HG02571 (cell line): ENCODE measurements at regions not wholly inside any gene's neighbourhood (a gene's known extent, or its start where the extent isn't known, plus 50 kb on each side); places are given as distances from the start of the nearest gene placed in this dataset.

Experiments used
- ATAC-seq: cut with Tn5 transposase; IDR thresholded peaks from one replicate; pipeline ENCODE4 v1.9.1; 2021; ENCODE audit warnings: mild to moderate bottlenecking, moderate library complexity; ENCODE audit not compliant: unreplicated experiment

- ATAC-seq: no peak
Measured at GRCh38 chr12:58131986-58132755, 190.8 kb downstream of the ATP23 start.

GRCh38 chr12:58138424-58138823, 197.1 kb downstream of the ATP23 start:
- no peak for ATAC-seq

- no peak for ATAC-seq
Measured at GRCh38 chr12:58139894-58140293, 198.5 kb downstream of the ATP23 start.

DNA sequence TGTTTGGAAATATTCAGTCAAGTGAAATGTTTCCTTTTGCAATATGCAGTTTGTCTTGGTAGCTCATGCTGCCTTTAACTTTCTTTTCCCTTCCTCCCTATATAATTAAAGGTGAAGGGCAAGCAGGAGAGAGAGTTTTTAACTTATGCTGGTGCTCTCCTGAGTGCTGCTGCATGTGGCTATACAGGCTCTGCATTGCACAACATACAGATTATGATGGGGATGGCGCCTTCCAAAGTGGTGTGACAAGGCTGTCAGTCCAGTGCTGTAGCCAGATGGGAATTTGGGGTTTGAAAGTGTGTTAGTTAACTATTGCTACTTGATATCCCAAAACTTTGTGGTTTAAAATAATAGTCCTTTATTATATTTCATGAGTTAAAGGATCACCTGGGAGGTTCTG, 199.0 kb downstream of the ATP23 start:
- no peak for ATAC-seq

DNA sequence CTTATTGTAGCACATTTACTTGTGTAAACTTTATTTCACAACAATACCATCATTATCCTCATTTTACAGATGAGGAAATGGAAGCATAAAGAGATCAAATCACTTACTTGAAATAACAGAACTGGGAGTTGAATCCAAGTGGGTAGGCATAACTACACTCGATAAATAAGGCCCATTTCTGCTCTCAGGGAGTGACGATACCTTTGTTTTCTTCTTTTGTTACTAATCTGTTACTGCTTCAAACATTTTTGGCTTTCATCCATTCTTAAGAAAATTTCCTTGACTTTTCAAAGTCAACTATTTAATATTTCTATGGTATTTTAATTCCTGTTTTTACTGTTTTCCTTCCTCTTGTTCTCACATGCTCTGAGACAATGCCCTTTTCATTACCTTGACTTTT, 201.6 kb downstream of the ATP23 start:
- ATAC-seq: no peak

- ATAC-seq: no peak
Measured at GRCh38 chr12:58143498-58143995, 202.2 kb downstream of the ATP23 start.

DNA sequence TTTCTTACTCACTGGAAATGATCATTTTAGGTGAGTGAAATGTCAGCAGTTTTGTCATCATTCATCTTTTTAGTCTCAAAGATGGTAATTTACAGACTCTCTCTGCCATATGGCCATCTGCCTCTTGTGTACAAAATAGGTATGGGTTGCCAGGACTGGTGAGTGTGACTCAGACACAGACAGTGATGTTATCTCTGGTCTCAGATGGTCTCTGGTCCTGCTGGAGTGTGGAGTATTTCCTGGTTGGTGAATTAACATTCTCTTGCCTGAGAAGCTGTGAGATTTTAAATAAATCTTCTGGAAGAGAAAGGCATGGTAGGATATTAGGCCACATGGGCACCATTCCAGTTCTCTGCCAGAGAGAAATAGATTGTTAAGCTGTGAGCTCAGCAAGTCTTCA, 207.0 kb downstream of the ATP23 start:
- ATAC-seq: no peak

GRCh38 chr12:58148976-58149375, 207.6 kb downstream of the ATP23 start:
- ATAC-seq: no peak

DNA sequence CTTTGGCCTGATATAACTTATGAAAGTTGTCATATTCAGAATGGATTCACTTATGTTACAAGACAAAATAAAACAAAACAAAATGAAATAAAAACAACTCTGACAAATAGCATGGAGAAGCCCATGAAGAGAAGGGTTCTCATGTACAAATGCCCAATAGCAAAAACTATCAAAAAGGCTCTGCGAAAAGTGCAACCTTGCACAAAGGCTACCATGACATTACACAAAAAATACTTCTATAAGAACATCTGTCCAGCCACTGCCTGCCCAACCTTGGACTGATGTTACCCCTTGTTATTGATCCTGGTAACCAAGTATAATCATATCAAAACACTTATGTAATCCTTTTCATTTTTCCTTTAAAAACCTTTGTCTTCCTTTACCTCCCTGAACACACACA, 213.0 kb downstream of the ATP23 start:
- no peak for ATAC-seq

- no peak for ATAC-seq
Measured at GRCh38 chr12:58156697-58157096, 215.3 kb downstream of the ATP23 start.

DNA sequence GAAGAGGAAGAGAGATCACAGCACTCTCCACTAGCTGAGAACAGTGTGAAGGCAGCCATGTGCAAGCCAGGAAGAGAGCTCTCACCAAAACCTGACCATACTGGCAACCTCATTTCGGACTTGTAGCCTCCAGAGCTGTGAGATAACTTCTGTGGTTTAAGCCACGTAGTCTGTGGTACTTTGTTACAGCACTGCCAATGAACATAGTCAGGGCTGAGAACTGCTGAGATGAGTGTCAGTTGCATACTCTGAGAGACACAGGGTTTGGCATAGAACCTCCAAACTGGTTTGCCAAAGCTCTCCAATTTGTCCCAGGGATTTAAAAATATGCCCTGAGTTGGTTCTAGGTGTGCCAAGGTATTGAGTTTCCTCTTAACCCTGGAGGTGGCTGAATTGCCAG, 218.6 kb downstream of the ATP23 start:
- no peak for ATAC-seq

- no peak for ATAC-seq
Measured at GRCh38 chr12:58161773-58162172, 220.4 kb downstream of the ATP23 start.

- no peak for ATAC-seq
Measured at GRCh38 chr12:58163021-58163420, 221.7 kb downstream of the ATP23 start.

DNA sequence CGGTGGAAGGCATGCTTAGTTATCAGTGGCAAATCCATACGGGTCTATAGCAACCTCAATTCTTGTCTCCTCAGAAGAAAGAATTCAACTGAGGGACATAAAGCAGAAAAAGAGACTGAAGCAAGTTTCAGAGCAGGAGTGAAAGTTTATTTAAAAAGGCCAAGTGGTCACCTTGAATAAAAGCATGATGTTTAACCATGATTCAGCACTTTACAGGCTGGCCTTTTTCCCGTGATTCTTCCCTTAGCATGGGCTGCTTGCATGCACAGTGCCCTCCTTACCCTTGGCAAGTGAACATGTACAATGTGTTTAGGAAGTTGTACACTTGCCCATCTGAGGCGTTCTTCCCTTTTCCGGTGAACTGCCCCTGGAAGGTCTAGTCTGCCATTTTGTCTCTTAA, 225.3 kb downstream of the ATP23 start:
- ATAC-seq: no peak

- ATAC-seq: no peak
Measured at GRCh38 chr12:58167622-58168021, 226.3 kb downstream of the ATP23 start.

DNA sequence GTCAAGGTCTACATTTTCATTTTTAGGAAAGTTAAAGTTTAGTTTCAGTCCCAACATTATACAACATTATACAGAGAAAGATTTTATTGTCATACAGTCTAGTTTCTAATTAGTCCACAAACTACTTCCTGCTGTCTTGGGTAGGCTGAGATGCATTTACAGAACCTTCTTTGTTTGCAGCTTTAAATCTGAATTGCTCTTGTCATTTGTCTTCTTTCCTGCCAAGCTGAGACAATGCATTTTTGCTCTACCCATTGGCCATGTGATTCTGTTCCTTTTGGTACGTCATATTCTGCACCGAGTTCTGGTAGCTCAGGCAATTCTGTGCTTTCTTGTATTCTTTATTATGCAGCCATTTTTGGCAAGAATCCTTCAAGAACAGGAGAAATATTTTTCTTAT, 228.5 kb downstream of the ATP23 start:
- ATAC-seq: no peak

GRCh38 chr12:58171914-58172313, 230.5 kb downstream of the ATP23 start:
- ATAC-seq: no peak

DNA sequence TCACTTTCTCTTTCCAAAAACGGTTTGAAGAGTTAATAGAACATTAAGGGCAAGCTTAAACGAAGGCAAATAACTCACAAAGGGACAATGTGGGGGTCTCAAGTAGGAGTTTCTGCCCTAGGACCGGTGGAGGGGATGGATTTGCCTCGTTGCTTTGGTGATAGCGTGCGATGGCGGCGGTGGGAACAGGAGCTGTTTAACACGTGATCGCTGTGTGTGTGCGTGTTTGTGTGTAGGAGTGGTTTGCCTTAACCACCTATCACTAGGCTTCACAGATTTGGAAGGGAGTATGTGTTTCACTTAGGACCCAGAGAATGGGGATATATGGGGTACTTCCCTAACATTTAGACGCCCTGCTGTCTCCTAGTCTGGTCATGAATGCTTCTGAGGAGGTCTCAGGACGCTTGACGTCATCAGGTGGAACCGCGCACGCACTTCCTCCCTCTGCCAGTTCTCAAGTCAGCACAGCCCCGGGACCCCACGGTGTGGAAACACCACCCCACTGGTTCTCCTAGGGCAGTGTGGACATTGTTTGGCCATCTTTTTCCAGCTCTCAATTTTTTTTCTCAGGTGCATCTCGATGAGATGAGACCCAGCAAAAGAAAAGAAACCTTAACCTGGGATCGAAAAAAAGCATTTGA, 231.2 kb downstream of the ATP23 start:
- ATAC-seq: no peak

DNA sequence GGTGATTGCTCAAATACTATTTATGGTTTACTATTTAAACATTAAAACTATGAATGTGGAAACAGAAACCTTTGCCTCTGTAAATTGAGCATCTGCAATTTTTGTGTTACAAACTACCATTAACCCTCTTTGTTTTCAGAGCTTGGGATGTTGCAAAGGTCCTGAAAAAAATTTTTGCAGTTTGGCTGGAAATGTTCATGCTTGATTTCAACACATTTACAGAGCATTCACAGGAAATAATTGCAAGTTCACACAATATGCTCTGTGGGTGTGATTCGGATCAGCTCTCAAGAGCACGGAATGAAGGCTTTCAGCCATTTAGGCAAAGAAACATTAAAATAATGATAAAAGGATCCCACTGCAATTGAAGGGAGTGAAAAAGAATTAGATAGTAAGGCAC, 232.9 kb downstream of the ATP23 start:
- no peak for ATAC-seq

DNA sequence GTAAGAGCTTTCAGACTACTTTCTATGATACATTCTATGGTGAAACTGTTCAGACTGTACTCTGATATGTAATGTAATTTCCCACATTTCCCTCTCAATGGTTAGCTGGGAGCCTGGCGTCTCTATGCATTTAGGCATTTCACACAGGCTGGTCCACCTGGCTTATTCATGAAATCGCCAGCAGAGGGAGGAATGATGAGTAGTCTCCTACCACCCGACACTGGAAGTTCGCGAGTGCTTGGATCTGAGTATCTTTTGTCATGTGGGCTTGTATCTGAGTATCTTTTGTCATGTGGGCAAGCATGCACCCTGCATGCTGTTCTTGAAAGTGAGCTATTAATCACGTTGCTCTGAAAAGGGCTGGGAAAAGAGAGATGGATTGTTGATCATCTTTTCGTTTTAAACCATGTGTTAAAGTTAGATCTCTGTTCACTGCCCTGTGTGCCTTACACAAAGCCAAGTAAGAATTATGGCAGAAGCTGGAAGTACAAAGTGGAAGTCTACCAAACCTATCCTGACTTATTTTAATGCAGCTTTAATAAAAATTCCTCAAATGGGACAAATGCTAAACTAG, 235.0 kb downstream of the ATP23 start:
- ATAC-seq: no peak

DNA sequence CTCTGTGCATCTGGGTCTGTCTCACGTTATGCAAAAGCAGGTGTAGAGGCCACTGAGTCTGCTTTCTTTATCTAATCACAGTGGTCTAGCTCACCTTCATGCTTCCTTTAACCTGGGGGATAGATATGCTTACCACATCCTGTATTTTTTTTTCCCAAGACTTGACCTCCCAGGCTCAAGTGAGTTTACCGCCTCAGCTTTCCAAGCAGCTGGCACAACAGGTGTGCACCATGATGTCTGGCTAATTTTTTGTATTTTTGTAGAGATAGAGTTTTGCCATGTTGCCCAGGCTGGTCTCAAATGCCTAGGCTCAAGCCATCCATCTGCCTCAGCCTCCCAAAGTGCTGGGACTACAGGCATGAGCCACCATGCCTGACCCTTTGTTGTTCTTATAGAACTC, 236.0 kb downstream of the ATP23 start:
- no peak for ATAC-seq

DNA sequence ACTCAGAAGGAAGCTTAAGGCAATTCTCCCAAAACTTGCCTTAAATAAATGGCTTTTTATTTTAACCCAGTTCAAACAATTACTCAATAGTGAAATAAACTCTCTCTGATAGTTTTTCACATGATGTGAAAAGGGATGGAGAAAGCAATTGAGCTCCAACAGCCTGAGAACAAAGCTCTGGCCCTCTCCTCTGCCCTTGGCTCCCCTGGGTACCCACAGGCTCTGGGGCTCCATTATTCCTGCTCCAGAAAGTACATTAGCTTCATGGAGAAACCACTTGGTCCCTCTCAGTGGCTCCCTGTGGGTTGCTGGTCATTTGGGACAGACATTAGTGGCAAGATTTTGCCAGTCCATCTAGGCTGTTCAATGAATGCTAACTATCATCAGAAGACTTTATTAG, 242.8 kb downstream of the ATP23 start:
- ATAC-seq: no peak
